Neural cell (in vitro differentiated cells): ENCODE measurements at regions not wholly inside any gene's neighbourhood (a gene's known extent, or its start where the extent isn't known, plus 50 kb on each side); places are given as distances from the start of the nearest gene placed in this dataset.

ENCODE experiments used
- EP300 ChIP-seq: fragments of 450-650 bp; conservative IDR thresholded peaks from 2 replicates; pipeline ENCODE4 v1.6.1; 2014; ENCODE audit warnings: antibody characterized with exemption, mild to moderate bottlenecking, moderate library complexity; ENCODE audit not compliant: poor library complexity, severe bottlenecking
- EZH2 ChIP-seq: fragments of 200-600, 300-800 bp; shearing (Covaris generic), sonication (generic); IDR thresholded peaks from 2 replicates; pipeline ENCODE4 v1.6.1; 2014; ENCODE audit warnings: antibody characterized with exemption, low read length, borderline replicate concordance, mild to moderate bottlenecking; ENCODE audit not compliant: insufficient read depth, poor library complexity, severe bottlenecking
- MXI1 ChIP-seq: fragments of 450-650 bp; conservative IDR thresholded peaks from 2 replicates; pipeline ENCODE4 v1.6.1; 2014; ENCODE audit warnings: antibody characterized with exemption, mild to moderate bottlenecking; ENCODE audit not compliant: poor library complexity, severe bottlenecking
- POLR2AphosphoS5 ChIP-seq: IDR thresholded peaks from 2 replicates; pipeline ENCODE4 v1.6.1; 2012
- RAD21 ChIP-seq: fragments of 450-650 bp; conservative IDR thresholded peaks from 2 replicates; pipeline ENCODE4 v1.6.1; 2014; ENCODE audit warnings: antibody characterized with exemption, mild to moderate bottlenecking, moderate library complexity
- SMC3 ChIP-seq: fragments of 450-650 bp; conservative IDR thresholded peaks from 2 replicates; pipeline ENCODE4 v1.6.1; 2014; ENCODE audit warnings: antibody characterized with exemption, mild to moderate bottlenecking, moderate library complexity; ENCODE audit not compliant: poor library complexity
- TAF1 ChIP-seq: IDR thresholded peaks from 2 replicates; pipeline ENCODE4 v1.6.1; 2012; ENCODE audit warnings: low read depth
- TF ChIP-seq, protein P1 (sequence below): fragments of 450-650 bp; IDR thresholded peaks from 2 replicates; pipeline ENCODE4 v1.5.1; 2014; ENCODE audit warnings: antibody characterized with exemption, mild to moderate bottlenecking, moderate library complexity; ENCODE audit not compliant: poor library complexity, severe bottlenecking
- TF ChIP-seq, protein P2 (sequence below): IDR thresholded peaks from 2 replicates; pipeline ENCODE4 v1.6.1; 2012; ENCODE audit warnings: borderline replicate concordance

DNA sequence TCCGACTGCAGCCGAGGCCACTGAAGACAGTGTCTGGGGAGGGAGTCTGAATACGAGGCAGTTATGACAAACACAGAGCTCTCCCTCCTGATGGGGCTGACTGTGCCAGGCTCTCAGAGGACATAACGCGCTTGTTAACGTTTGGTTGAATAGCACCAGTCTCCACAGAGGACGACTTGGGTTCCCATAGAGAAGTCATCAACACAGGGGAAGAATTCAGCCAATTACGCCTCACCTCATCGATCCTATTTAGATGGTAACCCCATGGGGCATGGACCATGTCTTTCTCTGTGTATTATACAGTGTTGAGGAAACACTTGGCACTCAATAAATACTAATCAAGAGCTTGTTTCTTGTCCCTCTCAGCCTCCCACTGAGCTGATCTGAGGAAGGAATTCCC lies 642.6 kb upstream of the LCORL start:
- TF ChIP-seq EZH2 (no peak), EP300 (no peak), SMC3 (no peak), MXI1 (no peak), TAF1 (no peak), POLR2AphosphoS5 (no peak), RAD21 (no peak)
- TF ChIP-seq, protein P1, sequence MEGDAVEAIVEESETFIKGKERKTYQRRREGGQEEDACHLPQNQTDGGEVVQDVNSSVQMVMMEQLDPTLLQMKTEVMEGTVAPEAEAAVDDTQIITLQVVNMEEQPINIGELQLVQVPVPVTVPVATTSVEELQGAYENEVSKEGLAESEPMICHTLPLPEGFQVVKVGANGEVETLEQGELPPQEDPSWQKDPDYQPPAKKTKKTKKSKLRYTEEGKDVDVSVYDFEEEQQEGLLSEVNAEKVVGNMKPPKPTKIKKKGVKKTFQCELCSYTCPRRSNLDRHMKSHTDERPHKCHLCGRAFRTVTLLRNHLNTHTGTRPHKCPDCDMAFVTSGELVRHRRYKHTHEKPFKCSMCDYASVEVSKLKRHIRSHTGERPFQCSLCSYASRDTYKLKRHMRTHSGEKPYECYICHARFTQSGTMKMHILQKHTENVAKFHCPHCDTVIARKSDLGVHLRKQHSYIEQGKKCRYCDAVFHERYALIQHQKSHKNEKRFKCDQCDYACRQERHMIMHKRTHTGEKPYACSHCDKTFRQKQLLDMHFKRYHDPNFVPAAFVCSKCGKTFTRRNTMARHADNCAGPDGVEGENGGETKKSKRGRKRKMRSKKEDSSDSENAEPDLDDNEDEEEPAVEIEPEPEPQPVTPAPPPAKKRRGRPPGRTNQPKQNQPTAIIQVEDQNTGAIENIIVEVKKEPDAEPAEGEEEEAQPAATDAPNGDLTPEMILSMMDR, result no peak
- TF ChIP-seq, protein P2, sequence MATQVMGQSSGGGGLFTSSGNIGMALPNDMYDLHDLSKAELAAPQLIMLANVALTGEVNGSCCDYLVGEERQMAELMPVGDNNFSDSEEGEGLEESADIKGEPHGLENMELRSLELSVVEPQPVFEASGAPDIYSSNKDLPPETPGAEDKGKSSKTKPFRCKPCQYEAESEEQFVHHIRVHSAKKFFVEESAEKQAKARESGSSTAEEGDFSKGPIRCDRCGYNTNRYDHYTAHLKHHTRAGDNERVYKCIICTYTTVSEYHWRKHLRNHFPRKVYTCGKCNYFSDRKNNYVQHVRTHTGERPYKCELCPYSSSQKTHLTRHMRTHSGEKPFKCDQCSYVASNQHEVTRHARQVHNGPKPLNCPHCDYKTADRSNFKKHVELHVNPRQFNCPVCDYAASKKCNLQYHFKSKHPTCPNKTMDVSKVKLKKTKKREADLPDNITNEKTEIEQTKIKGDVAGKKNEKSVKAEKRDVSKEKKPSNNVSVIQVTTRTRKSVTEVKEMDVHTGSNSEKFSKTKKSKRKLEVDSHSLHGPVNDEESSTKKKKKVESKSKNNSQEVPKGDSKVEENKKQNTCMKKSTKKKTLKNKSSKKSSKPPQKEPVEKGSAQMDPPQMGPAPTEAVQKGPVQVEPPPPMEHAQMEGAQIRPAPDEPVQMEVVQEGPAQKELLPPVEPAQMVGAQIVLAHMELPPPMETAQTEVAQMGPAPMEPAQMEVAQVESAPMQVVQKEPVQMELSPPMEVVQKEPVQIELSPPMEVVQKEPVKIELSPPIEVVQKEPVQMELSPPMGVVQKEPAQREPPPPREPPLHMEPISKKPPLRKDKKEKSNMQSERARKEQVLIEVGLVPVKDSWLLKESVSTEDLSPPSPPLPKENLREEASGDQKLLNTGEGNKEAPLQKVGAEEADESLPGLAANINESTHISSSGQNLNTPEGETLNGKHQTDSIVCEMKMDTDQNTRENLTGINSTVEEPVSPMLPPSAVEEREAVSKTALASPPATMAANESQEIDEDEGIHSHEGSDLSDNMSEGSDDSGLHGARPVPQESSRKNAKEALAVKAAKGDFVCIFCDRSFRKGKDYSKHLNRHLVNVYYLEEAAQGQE, result no peak
